ENCODE measurements at regions not wholly inside any gene's neighbourhood (a gene's known extent, or its start where the extent isn't known, plus 50 kb on each side); places are given as distances from the start of the nearest gene placed in this dataset.

DNA sequence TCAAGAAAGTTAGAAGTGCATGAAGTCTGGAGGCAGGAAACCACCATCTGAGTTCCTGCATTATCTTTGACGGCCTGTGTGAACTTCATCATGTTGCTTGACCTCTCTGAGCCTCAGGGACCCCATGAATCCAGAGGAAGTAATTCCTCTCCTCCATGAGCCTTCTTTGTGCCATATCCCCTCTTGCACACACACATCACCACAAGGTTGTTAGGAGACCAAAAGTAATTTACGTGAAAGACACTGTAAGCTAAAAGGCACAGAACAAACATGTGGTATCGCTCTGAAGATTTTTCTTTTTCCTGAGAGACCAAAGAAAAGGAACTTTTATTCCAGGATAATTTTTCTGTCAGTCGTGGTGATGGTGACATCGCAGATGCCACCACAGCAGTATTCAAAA is 55.9 kb upstream of the BCL6 start:
- TF ChIP-seq, protein P1, sequence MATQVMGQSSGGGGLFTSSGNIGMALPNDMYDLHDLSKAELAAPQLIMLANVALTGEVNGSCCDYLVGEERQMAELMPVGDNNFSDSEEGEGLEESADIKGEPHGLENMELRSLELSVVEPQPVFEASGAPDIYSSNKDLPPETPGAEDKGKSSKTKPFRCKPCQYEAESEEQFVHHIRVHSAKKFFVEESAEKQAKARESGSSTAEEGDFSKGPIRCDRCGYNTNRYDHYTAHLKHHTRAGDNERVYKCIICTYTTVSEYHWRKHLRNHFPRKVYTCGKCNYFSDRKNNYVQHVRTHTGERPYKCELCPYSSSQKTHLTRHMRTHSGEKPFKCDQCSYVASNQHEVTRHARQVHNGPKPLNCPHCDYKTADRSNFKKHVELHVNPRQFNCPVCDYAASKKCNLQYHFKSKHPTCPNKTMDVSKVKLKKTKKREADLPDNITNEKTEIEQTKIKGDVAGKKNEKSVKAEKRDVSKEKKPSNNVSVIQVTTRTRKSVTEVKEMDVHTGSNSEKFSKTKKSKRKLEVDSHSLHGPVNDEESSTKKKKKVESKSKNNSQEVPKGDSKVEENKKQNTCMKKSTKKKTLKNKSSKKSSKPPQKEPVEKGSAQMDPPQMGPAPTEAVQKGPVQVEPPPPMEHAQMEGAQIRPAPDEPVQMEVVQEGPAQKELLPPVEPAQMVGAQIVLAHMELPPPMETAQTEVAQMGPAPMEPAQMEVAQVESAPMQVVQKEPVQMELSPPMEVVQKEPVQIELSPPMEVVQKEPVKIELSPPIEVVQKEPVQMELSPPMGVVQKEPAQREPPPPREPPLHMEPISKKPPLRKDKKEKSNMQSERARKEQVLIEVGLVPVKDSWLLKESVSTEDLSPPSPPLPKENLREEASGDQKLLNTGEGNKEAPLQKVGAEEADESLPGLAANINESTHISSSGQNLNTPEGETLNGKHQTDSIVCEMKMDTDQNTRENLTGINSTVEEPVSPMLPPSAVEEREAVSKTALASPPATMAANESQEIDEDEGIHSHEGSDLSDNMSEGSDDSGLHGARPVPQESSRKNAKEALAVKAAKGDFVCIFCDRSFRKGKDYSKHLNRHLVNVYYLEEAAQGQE (IDR thresholded peaks at IDR 0.05; ENCODE audit: insufficient read depth in 1 of 2, low read depth in 2 of 2, low read length in 2 of 2), result no peak
- TF ChIP-seq TAF1 (IDR thresholded peaks at IDR 0.05; ENCODE audit: borderline replicate concordance, insufficient read depth, low read length) (no peak), SIN3A (IDR thresholded peaks at IDR 0.05; ENCODE audit: borderline replicate concordance, insufficient read depth, low read length) (no peak), POLR2AphosphoS5 (IDR thresholded peaks at IDR 0.05; ENCODE audit: low read depth, low read length) (no peak), FOXP2 (optimal IDR thresholded peaks at IDR 0.05; ENCODE audit: borderline replicate concordance, extremely low read depth, extremely low read length, insufficient read depth) (no peak)

DNA sequence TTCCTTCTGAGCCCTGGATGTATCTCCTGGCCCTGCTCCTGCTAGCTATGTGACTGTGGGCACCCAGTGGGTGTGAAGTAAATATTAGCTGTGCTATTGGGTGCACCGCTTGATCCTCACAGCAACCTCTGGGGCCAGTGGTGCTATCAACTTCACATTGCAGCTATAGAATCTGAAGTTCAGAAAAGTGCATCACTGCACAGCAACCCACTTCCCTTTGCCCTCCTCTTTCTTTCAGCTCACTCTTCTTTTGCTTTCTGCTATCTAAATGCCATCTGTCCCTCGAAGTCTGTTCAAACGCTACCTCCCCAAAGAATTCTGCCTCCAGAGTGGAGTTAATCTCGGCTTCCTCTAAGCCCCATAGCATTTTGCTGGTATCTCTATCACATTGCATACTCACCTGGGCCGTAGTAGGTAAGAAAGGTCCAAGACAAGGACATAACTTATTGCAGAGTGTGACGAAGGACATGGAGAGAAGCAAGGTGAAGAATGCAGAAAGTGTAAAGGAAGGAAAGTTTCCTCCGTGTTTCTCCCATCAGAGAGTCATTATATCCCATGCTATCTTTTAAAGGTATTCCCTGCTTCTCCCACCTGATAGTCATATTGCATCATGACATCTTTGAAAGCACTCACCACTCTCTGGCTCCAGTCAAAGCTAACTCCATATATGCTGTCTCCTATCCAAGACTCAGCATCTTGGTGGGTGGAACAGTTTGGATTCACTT is 57.1 kb upstream of the BCL6 start:
- TF ChIP-seq, protein P1 (IDR thresholded peaks at IDR 0.05; ENCODE audit: insufficient read depth in 1 of 2, low read depth in 2 of 2, low read length in 2 of 2), result no peak
- no peak for TF ChIP-seq TAF1 (IDR thresholded peaks at IDR 0.05; ENCODE audit: borderline replicate concordance, insufficient read depth, low read length)
- no peak for TF ChIP-seq FOXP2 (optimal IDR thresholded peaks at IDR 0.05; ENCODE audit: borderline replicate concordance, extremely low read depth, extremely low read length, insufficient read depth)
- no peak for TF ChIP-seq SIN3A (IDR thresholded peaks at IDR 0.05; ENCODE audit: borderline replicate concordance, insufficient read depth, low read length)
- TF ChIP-seq POLR2AphosphoS5 (IDR thresholded peaks at IDR 0.05; ENCODE audit: low read depth, low read length), result no peak

DNA sequence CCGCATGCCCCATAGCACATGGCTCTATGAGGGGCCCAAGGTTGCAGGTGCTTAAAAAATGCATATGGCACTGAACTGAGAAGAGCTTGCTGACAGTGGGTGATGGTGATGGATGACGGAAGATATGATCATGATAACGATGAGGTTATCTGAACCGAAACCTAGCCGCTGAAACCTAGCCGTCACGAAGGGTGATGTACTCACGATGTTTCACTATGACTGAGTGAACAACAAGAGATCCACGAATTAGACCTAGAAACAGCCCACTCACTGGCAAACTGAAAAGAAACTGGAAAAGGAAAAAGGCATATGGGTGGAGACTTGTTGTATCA is 57.6 kb upstream of the BCL6 start:
- TF ChIP-seq TAF1 (IDR thresholded peaks at IDR 0.05; ENCODE audit: borderline replicate concordance, insufficient read depth, low read length) (no peak), FOXP2 (optimal IDR thresholded peaks at IDR 0.05; ENCODE audit: borderline replicate concordance, extremely low read depth, extremely low read length, insufficient read depth) (no peak), POLR2AphosphoS5 (IDR thresholded peaks at IDR 0.05; ENCODE audit: low read depth, low read length) (no peak), SIN3A (IDR thresholded peaks at IDR 0.05; ENCODE audit: borderline replicate concordance, insufficient read depth, low read length) (no peak)
- TF ChIP-seq, protein P1 (IDR thresholded peaks at IDR 0.05; ENCODE audit: insufficient read depth in 1 of 2, low read depth in 2 of 2, low read length in 2 of 2), result no peak

DNA sequence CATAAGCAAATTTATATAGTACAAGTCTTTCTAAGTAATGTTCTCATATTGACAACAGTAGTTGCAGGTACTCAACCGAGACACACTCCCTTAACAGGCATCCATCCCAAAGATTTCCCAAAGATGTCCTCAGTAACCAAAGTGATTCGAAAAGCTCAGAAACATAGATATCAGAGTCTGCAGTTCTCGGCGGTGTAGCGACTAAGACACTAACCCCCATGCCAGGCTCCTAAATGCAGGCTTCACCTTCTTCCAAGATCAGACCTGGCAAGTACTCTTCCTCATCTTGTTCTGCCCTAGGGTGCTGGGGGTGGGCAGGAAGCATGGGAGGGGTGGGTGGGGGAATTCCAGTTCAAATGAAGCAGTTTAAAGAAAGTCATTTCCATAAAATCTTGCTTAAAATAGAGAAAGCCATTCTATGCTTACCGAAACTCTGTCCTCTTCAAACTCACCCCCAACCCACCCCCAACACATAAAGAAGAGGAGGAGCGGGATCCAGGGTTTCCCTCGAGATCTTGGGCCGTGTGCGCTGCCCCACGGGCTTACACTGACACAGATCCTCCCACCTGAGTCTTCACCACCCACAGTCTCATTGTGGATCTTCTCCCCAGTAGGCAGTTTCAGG is 59.0 kb upstream of the BCL6 start:
- TF ChIP-seq FOXP2 (optimal IDR thresholded peaks at IDR 0.05; ENCODE audit: borderline replicate concordance, extremely low read depth, extremely low read length, insufficient read depth), result no peak

DNA sequence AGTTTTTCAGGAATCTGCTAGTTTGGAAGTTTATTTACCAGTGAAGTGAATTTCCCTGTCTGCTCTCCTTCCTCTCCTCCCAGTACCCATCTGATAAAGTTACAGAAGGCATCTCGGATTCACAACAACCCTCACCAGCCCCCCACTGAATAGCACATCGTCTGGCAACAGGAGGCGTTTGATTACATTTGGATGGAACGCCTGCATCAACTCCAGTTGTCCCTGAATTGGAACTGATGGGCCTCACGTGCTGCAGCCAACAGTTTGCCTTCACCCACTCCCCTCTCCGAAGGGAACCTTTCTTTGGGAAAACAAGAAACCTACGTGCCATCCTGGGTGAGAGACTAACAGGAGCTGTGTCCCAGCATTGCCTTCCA is 59.5 kb upstream of the BCL6 start:
- TF ChIP-seq TAF1 (IDR thresholded peaks at IDR 0.05; ENCODE audit: borderline replicate concordance, insufficient read depth, low read length), result no peak
- TF ChIP-seq SIN3A (IDR thresholded peaks at IDR 0.05; ENCODE audit: borderline replicate concordance, insufficient read depth, low read length), result no peak
- no peak for TF ChIP-seq POLR2AphosphoS5 (IDR thresholded peaks at IDR 0.05; ENCODE audit: low read depth, low read length)
- TF ChIP-seq FOXP2 (optimal IDR thresholded peaks at IDR 0.05; ENCODE audit: borderline replicate concordance, extremely low read depth, extremely low read length, insufficient read depth), result no peak

DNA sequence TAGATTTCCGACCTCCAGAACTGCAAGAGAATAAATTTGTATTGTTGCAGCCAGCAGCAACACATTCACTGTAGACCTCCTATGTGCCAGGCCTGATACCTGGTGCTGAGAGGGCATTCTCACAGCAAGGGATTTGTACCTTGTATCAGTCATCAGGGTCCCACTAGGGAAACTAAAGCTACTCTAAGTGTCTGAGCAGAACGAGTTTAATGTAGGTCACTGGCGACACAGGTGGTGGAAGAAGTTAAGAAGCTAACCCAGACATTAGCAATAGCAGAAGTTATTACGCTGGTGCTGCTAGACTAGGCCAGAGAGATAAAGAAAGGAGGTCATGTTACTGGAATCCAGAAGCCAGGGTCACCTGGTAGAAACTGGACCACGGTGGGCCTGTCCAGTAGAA is 60.5 kb upstream of the BCL6 start:
- TF ChIP-seq POLR2AphosphoS5 (IDR thresholded peaks at IDR 0.05; ENCODE audit: low read depth, low read length) (no peak), TAF1 (IDR thresholded peaks at IDR 0.05; ENCODE audit: borderline replicate concordance, insufficient read depth, low read length) (no peak), FOXP2 (optimal IDR thresholded peaks at IDR 0.05; ENCODE audit: borderline replicate concordance, extremely low read depth, extremely low read length, insufficient read depth) (no peak), SIN3A (IDR thresholded peaks at IDR 0.05; ENCODE audit: borderline replicate concordance, insufficient read depth, low read length) (no peak)
- TF ChIP-seq, protein P1 (IDR thresholded peaks at IDR 0.05; ENCODE audit: insufficient read depth in 1 of 2, low read depth in 2 of 2, low read length in 2 of 2), result no peak

Measured in PFSK-1 (cell line).